ENCODE measurements at regions not wholly inside any gene's neighbourhood (a gene's known extent, or its start where the extent isn't known, plus 50 kb on each side); places are given as distances from the start of the nearest gene placed in this dataset.

DNA sequence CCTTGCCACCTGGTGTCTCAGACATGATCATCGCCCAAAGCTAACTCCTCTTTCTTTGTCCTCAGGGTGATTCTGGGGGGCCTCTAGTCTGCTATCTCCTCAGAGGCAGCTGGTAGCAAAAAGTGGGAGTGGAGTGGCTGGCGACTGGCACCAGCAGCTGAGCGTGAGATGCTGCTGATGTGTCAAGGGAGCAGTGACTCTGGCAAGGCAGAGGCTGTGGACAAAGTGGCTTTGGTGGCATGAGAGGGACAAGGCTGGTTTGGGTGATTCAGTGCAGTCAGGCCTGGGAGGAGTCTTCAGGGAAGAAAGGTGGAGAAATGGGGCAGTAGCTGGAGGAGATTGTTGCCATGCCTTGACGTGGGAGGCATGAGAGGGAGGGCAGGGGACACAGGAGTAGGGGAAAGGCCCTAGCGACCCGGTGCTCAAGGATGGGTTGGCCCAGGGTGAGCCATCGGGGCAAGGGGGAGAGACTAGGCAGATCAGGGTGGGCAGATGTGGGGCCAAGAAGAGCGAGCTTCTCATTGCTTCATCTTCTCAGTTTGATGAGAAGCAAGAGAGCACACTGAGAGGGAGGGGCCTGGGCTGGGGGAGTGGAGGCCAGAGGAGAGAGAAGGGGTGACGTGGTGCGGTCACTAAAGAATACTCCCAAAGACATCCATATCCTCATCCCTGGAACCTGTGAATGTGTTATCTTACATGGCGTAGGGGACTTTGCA is 64.2 kb upstream of the SPTLC1 start:
- Histone ChIP-seq H3K36me3 (no peaks in the 10 kb centered on the region), H3K27ac (no peak overlapping the region), H3K4me3 (no peak overlapping the region), H3K27me3 (no peaks in the 10 kb centered on the region), H3K4me1 (no peaks in the 10 kb centered on the region), H3K9me3 (no peaks in the 10 kb centered on the region)
- TF ChIP-seq, protein P1, sequence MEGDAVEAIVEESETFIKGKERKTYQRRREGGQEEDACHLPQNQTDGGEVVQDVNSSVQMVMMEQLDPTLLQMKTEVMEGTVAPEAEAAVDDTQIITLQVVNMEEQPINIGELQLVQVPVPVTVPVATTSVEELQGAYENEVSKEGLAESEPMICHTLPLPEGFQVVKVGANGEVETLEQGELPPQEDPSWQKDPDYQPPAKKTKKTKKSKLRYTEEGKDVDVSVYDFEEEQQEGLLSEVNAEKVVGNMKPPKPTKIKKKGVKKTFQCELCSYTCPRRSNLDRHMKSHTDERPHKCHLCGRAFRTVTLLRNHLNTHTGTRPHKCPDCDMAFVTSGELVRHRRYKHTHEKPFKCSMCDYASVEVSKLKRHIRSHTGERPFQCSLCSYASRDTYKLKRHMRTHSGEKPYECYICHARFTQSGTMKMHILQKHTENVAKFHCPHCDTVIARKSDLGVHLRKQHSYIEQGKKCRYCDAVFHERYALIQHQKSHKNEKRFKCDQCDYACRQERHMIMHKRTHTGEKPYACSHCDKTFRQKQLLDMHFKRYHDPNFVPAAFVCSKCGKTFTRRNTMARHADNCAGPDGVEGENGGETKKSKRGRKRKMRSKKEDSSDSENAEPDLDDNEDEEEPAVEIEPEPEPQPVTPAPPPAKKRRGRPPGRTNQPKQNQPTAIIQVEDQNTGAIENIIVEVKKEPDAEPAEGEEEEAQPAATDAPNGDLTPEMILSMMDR (IDR thresholded peaks at IDR 0.05) = no peak
- DNase-seq (ENCODE audit: low spot score) = no peak

- Histone ChIP-seq H3K4me3 (no peak overlapping the region), H3K36me3 (no peaks in the 10 kb centered on the region), H3K27me3 (no peaks in the 10 kb centered on the region), H3K9me3 (peaks cover 0 to 9% of the 10 kb centered on the region in 2 donors), H3K4me1 (no peaks in the 10 kb centered on the region), H3K27ac (no peak overlapping the region)
- TF ChIP-seq, protein P1 (IDR thresholded peaks at IDR 0.05) = no peak
- DNase-seq (ENCODE audit: low spot score) = no peak
These were observed 62.4 kb upstream of the SPTLC1 start for GRCh38 chr9:92177591-92177990.

- no peaks in the 10 kb centered on the region for H3K36me3 ChIP-seq
- H3K9me3 ChIP-seq = peaks cover 0 to 9% of the 10 kb centered on the region in 2 donors
- no peaks in the 10 kb centered on the region for H3K27me3 ChIP-seq
- H3K27ac ChIP-seq = no peak overlapping the region
- H3K4me3 ChIP-seq = no peak overlapping the region
- no peaks in the 10 kb centered on the region for H3K4me1 ChIP-seq
- DNase-seq (ENCODE audit: low spot score) = no peak
- TF ChIP-seq, protein P1 (IDR thresholded peaks at IDR 0.05) = no peak
These were observed 61.6 kb upstream of the SPTLC1 start for GRCh38 chr9:92176800-92177185.

DNA sequence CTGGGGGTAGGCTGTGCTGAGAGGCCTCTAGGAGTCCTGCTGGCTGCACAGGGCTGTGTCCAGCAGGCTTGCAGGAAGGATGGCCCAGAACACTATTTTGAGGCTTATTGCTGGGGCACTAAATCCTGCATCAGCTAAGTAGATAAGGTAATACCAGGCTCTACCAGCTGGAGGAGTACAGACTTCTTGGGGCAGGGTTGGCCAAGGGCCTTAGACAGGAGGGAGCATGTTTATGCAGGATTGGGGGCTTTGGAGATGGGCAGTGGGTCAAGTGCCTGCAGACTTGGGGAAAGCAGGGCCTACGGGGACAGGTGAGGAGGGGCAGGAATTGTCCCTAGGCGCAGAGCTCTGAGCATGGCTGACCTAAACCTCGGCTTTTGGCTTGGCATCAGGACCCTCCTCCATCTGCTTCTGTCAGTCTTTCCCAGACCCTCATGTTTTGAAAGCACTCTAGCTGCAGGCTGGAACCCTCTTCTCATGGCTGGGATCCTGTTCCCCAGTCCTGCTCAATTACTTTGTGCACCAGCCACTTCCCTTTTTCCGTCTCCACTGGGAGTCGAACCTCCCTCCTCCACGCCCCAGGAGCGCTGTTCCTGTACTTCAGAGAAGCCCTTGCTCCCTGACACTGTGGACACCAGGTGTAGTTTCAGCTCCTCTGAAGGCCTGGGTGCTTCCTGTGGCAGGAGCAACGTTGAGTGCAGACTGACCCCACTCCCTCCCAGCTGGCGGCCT is 61.0 kb upstream of the SPTLC1 start:
- no peaks in the 10 kb centered on the region for H3K36me3 ChIP-seq
- no peak overlapping the region for H3K4me3 ChIP-seq
- no peaks in the 10 kb centered on the region for H3K4me1 ChIP-seq
- TF ChIP-seq, protein P1 (IDR thresholded peaks at IDR 0.05) = no peak
- no peak overlapping the region for H3K27ac ChIP-seq
- no peak for DNase-seq (ENCODE audit: low spot score)
- H3K9me3 ChIP-seq = peaks cover 0 to 9% of the 10 kb centered on the region in 2 donors
- no peaks in the 10 kb centered on the region for H3K27me3 ChIP-seq

DNA sequence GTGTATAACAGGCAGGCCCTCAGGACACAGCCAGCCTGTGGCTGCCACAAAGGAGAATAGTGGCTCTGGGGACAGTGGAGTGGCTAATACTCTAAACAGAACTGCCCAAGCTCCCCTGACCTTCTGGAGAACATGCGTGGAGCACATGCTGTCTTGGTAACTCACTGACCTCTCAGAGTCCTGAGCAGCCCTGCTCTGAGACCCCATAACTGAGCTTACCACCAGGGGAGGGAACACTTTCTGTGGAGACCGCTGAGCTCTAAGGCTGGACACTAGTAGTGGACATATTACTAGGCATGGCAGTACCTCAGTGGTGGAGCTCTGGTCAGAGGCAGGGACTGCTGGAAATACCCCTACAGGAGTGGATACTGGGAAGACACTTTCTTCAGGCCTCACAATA is 60.2 kb upstream of the SPTLC1 start:
- H3K9me3 ChIP-seq = peaks cover 0 to 9% of the 10 kb centered on the region in 2 donors
- no peaks in the 10 kb centered on the region for H3K27me3 ChIP-seq
- H3K4me3 ChIP-seq = no peak overlapping the region
- H3K4me1 ChIP-seq = no peaks in the 10 kb centered on the region
- no peak for DNase-seq (ENCODE audit: low spot score)
- no peak overlapping the region for H3K27ac ChIP-seq
- TF ChIP-seq, protein P1 (IDR thresholded peaks at IDR 0.05) = no peak
- no peaks in the 10 kb centered on the region for H3K36me3 ChIP-seq

Measured in right atrium auricular region (tissue), 2 donors.